ENCODE measurements at regions not wholly inside any gene's neighbourhood (a gene's known extent, or its start where the extent isn't known, plus 50 kb on each side); places are given as distances from the start of the nearest gene placed in this dataset.

DNA sequence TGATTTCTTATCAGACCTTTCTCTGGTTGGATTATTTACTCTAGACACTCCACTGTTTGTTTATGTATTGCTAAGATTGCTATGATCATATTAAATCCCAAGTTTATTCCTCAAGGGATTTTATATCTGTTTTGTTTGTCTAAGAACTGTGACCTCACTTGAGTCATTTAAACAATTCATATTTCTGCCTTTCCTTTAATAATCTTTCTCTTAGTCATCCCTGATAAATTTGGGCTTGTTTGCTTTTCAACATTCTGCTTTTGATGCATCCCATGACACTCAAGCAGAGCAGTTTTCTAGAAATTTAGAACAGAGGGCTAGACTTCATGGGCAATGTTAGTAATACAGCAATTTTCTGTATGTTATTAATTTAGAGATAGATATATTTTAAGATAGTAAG lies 231.6 kb upstream of the TNC start:
- H3K9me3 ChIP-seq (ENCODE audit: control insufficient read depth, low read length), result peaks cover 10% of the 10 kb centered on the region
- peaks cover 21% of the 10 kb centered on the region for H3K4me1 ChIP-seq (ENCODE audit: control insufficient read depth, insufficient read depth, low read length)
- H3K4me3 ChIP-seq (ENCODE audit: low read length), result peak overlapping the region; percentile 32
- peak; percentile 40 for DNase-seq (ENCODE audit: low read depth)
- H3K9ac ChIP-seq (ENCODE audit: low read length), result peak overlapping the region; percentile 25
- H3K27me3 ChIP-seq (replicated peaks; ENCODE audit: control insufficient read depth, insufficient read depth, low read length), result no peaks in the 10 kb centered on the region
- H3K36me3 ChIP-seq (ENCODE audit: control insufficient read depth, insufficient read depth, low read length, severe bottlenecking), result no peaks in the 10 kb centered on the region

DNA sequence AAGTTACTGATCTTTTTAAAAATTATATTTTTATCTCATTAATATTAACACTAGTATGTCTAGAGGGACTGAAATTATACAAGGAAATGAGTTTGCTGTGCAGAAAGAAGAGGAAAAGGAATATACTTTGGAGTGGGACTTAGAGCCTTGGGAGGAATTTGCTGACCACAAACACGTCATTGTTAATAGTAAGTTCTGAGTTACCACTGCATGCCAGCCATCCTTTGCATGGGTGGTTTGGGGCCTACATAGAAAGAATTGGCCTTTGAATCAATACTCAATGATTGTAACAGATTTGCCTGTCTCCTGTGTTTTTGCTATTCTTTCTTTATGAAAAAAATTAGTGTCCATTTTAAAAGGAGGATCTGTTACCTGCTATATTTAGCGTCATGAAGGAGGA lies 232.6 kb upstream of the TNC start:
- H3K27me3 ChIP-seq (replicated peaks; ENCODE audit: control insufficient read depth, insufficient read depth, low read length), result no peaks in the 10 kb centered on the region
- H3K9ac ChIP-seq (ENCODE audit: low read length), result no peak overlapping the region
- H3K4me3 ChIP-seq (ENCODE audit: low read length), result no peak overlapping the region
- peaks cover 21% of the 10 kb centered on the region for H3K4me1 ChIP-seq (ENCODE audit: control insufficient read depth, insufficient read depth, low read length)
- no peak for DNase-seq (ENCODE audit: low read depth)
- H3K36me3 ChIP-seq (ENCODE audit: control insufficient read depth, insufficient read depth, low read length, severe bottlenecking), result no peaks in the 10 kb centered on the region
- peaks cover 10% of the 10 kb centered on the region for H3K9me3 ChIP-seq (ENCODE audit: control insufficient read depth, low read length)

DNA sequence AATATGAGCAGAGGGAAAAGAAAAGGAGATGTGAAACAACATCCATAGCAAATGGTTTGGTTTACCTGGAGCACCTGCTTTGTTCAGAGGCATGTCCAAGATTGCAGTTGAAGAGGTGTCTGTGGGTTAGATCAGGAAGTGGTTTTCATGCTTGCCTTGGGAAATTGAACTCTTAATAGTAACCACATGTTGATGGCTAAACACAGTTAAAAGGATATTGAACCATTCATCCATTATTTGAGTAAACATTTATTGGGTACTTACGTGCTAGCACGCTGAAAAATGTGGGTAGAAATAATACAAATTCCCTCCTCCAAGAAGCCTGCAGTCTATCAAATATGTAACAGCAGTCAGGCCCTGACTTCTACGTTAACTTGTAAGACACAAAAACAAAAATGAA lies 235.7 kb upstream of the TNC start:
- H3K9ac ChIP-seq (ENCODE audit: low read length), result no peak overlapping the region
- H3K36me3 ChIP-seq (ENCODE audit: control insufficient read depth, insufficient read depth, low read length, severe bottlenecking), result no peaks in the 10 kb centered on the region
- no peaks in the 10 kb centered on the region for H3K9me3 ChIP-seq (ENCODE audit: control insufficient read depth, low read length)
- peaks cover 16% of the 10 kb centered on the region for H3K4me1 ChIP-seq (ENCODE audit: control insufficient read depth, insufficient read depth, low read length)
- H3K27me3 ChIP-seq (replicated peaks; ENCODE audit: control insufficient read depth, insufficient read depth, low read length), result no peaks in the 10 kb centered on the region
- no peak for DNase-seq (ENCODE audit: low read depth)
- H3K4me3 ChIP-seq (ENCODE audit: low read length), result no peak overlapping the region

DNA sequence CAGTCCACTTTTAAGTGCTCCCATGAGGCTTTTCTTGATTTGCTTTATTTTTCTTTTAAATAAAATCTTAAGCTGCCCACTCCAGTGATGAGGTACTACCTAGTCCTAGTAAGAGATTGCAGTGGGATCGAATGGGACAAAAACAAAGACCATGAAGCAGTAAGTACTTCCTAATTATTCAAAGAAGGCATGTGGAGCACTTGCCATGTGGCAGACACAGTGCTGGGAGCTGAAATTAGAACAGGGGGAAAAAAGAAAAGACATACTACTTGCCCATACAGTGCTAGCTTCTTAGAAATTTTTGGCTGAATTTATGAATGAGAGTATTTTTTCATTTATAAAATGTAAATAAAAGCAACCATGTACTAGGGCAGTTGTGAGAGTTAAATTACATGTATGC lies 239.9 kb upstream of the TNC start:
- no peaks in the 10 kb centered on the region for H3K9me3 ChIP-seq (ENCODE audit: control insufficient read depth, low read length)
- peaks cover 2% of the 10 kb centered on the region for H3K4me1 ChIP-seq (ENCODE audit: control insufficient read depth, insufficient read depth, low read length)
- H3K36me3 ChIP-seq (ENCODE audit: control insufficient read depth, insufficient read depth, low read length, severe bottlenecking), result no peaks in the 10 kb centered on the region
- DNase-seq (ENCODE audit: low read depth), result no peak
- no peak overlapping the region for H3K9ac ChIP-seq (ENCODE audit: low read length)
- no peak overlapping the region for H3K4me3 ChIP-seq (ENCODE audit: low read length)
- no peaks in the 10 kb centered on the region for H3K27me3 ChIP-seq (replicated peaks; ENCODE audit: control insufficient read depth, insufficient read depth, low read length)

DNA sequence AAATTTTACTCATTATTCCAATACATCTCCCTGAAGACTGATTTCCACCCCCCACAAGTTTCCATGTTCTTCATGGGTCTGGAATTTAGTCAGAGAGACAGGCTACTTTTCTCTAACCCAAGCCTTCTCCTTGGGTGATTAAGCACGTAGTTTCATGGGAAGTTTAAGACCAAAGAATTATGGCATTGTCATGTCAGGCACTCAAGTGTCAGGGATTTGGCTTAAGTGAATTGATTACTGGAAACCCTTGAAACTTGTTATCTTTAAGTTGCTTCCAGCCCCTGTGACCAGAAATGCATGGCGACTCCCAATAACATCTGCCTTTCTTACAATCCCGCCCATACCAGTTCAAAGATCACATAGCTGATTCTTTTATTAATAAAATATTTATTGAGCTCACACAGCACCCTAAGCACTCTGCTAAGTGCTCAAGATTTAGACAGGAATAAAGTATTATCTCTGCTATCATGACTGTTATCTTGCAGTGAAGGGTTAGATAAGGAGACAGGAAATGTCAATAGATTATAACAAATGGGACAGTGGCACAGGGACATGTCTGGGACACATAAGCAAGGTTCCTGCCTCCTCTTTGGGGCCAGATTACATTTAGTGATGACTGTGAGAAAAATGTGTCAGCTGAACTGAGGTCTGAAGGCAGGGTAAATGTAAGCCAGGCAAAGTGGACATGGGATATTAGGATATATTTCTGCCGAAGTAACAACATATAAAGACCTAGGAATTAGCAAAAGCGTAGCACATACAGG lies 241.2 kb upstream of the TNC start:
- H3K9ac ChIP-seq (ENCODE audit: low read length), result no peak overlapping the region
- DNase-seq (ENCODE audit: low read depth), result no peak
- no peak overlapping the region for H3K4me3 ChIP-seq (ENCODE audit: low read length)
- no peaks in the 10 kb centered on the region for H3K36me3 ChIP-seq (ENCODE audit: control insufficient read depth, insufficient read depth, low read length, severe bottlenecking)
- no peaks in the 10 kb centered on the region for H3K9me3 ChIP-seq (ENCODE audit: control insufficient read depth, low read length)
- H3K27me3 ChIP-seq (replicated peaks; ENCODE audit: control insufficient read depth, insufficient read depth, low read length), result no peaks in the 10 kb centered on the region
- peaks cover 2% of the 10 kb centered on the region for H3K4me1 ChIP-seq (ENCODE audit: control insufficient read depth, insufficient read depth, low read length)

DNA sequence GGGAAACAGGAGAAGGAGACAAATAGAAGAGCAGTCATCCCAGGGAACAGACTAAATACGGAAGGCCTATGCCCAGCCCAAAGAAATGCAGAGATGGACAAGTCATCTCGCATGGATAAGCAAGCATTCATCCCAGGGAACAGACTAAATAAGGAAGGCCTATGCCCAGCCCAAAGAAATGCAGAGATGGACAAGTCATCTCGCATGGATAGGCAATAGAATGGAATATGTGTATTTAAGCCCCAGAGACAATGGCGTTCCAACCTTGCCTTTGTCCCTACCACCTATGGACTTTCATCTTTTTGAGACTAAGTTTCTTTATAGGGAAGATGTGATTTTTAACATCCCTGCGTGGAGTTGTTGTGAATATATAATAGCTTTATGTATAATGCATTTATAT lies 242.2 kb upstream of the TNC start:
- Histone ChIP-seq H3K9ac (ENCODE audit: low read length) (no peak overlapping the region), H3K4me3 (ENCODE audit: low read length) (no peak overlapping the region), H3K9me3 (ENCODE audit: control insufficient read depth, low read length) (no peaks in the 10 kb centered on the region), H3K27me3 (replicated peaks; ENCODE audit: control insufficient read depth, insufficient read depth, low read length) (no peaks in the 10 kb centered on the region), H3K4me1 (ENCODE audit: control insufficient read depth, insufficient read depth, low read length) (peaks cover 2% of the 10 kb centered on the region), H3K36me3 (ENCODE audit: control insufficient read depth, insufficient read depth, low read length, severe bottlenecking) (no peaks in the 10 kb centered on the region)
- no peak for DNase-seq (ENCODE audit: low read depth)

DNA sequence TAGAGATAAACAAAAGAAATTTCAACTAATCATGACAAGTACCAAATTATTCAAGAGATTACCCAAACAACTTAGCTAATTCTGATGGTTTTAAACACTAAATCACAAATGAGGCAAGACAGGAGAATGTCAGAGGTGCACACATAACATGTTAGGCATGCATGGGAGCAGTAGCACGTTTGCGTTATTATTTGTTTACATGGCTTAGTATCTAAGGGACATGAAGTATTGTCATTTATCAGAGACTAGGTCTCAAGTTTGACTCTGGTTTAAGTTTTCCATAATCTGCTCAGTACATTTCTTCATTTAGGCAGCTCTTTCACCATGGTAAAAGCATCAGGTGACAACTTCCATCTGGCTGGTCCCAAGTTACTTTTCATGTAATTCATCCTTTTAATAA lies 244.1 kb upstream of the TNC start:
- Histone ChIP-seq H3K27me3 (replicated peaks; ENCODE audit: control insufficient read depth, insufficient read depth, low read length) (no peaks in the 10 kb centered on the region), H3K9ac (ENCODE audit: low read length) (no peak overlapping the region)
- DNase-seq (ENCODE audit: low read depth), result no peak

DNA sequence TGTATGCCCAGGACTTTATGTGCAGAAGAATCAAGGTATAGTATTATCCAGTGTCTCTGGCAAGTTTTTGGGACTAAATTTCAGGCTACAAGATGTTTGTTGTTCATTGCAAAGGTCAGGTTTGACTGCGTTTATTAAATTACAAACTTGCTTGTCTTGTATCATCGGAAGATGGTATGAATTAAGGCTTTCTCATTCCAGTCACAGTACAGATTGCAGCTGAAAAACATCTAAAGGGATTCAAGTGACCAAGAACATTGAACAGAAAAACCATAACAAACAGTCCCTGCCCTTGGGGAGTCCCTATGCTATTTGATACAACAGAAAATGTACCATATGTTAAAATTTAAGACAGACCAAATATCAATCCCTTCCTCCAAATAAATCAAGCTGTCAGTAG lies 244.7 kb upstream of the TNC start:
- Histone ChIP-seq H3K9me3 (ENCODE audit: control insufficient read depth, low read length) (no peaks in the 10 kb centered on the region), H3K36me3 (ENCODE audit: control insufficient read depth, insufficient read depth, low read length, severe bottlenecking) (no peaks in the 10 kb centered on the region), H3K9ac (ENCODE audit: low read length) (no peak overlapping the region), H3K4me1 (ENCODE audit: control insufficient read depth, insufficient read depth, low read length) (peaks cover 16% of the 10 kb centered on the region), H3K27me3 (replicated peaks; ENCODE audit: control insufficient read depth, insufficient read depth, low read length) (no peaks in the 10 kb centered on the region), H3K4me3 (ENCODE audit: low read length) (no peak overlapping the region)
- no peak for DNase-seq (ENCODE audit: low read depth)

More for the DNA sequence above, 244.1 kb upstream of the TNC start:
- no peaks in the 10 kb centered on the region for H3K9me3 ChIP-seq (ENCODE audit: control insufficient read depth, low read length)
- peaks cover 11% of the 10 kb centered on the region for H3K4me1 ChIP-seq (ENCODE audit: control insufficient read depth, insufficient read depth, low read length)
- no peak overlapping the region for H3K4me3 ChIP-seq (ENCODE audit: low read length)
- H3K36me3 ChIP-seq (ENCODE audit: control insufficient read depth, insufficient read depth, low read length, severe bottlenecking), result no peaks in the 10 kb centered on the region

DNA sequence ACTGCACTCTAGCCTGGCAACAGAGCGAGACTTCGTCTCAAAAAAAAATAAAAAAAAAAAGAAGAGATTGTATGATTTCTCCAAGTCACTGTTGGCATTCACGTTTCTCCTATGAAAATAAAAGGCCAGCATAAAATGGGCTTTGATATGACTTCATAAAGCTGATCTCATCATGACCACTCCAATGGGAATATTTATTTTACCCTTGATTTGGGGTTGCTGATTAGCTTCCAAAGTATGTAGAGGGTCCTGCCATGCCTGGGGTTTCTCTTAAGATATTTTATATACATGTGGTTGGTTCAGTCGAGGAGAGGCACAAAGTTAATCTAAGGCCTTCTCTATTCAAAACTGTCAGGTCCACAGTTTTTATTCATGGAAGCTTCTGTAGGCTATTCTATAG lies 247.0 kb upstream of the TNC start:
- peaks cover 37% of the 10 kb centered on the region for H3K4me1 ChIP-seq (ENCODE audit: control insufficient read depth, insufficient read depth, low read length)
- H3K9me3 ChIP-seq (ENCODE audit: control insufficient read depth, low read length), result no peaks in the 10 kb centered on the region
- no peak for DNase-seq (ENCODE audit: low read depth)
- H3K9ac ChIP-seq (ENCODE audit: low read length), result no peak overlapping the region
- H3K27me3 ChIP-seq (replicated peaks; ENCODE audit: control insufficient read depth, insufficient read depth, low read length), result no peaks in the 10 kb centered on the region
- no peaks in the 10 kb centered on the region for H3K36me3 ChIP-seq (ENCODE audit: control insufficient read depth, insufficient read depth, low read length, severe bottlenecking)
- no peak overlapping the region for H3K4me3 ChIP-seq (ENCODE audit: low read length)

DNA sequence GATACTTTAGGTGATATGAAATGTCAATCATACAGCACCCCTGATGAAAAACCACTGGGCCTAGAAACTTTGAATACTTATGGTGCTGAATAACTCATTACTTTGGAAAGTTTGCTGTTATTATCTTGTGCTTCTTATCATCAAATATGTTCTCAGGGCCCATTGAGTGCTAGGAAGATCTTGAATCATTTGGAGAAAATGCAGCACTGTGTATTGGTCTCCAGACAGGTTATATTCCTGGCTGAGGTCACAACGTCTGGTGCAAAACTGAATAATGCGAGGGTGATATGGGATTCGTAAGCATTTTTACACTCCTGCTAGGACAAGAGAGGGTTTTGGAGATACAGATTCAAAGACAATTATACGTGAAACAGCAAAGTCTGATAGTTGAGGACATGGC lies 249.4 kb upstream of the TNC start:
- H3K4me1 ChIP-seq (ENCODE audit: control insufficient read depth, insufficient read depth, low read length), result peaks cover 40% of the 10 kb centered on the region
- no peak for DNase-seq (ENCODE audit: low read depth)
- H3K4me3 ChIP-seq (ENCODE audit: low read length), result no peak overlapping the region
- H3K27me3 ChIP-seq (replicated peaks; ENCODE audit: control insufficient read depth, insufficient read depth, low read length), result no peaks in the 10 kb centered on the region
- H3K36me3 ChIP-seq (ENCODE audit: control insufficient read depth, insufficient read depth, low read length, severe bottlenecking), result no peaks in the 10 kb centered on the region
- H3K9me3 ChIP-seq (ENCODE audit: control insufficient read depth, low read length), result no peaks in the 10 kb centered on the region
- no peak overlapping the region for H3K9ac ChIP-seq (ENCODE audit: low read length)

DNA sequence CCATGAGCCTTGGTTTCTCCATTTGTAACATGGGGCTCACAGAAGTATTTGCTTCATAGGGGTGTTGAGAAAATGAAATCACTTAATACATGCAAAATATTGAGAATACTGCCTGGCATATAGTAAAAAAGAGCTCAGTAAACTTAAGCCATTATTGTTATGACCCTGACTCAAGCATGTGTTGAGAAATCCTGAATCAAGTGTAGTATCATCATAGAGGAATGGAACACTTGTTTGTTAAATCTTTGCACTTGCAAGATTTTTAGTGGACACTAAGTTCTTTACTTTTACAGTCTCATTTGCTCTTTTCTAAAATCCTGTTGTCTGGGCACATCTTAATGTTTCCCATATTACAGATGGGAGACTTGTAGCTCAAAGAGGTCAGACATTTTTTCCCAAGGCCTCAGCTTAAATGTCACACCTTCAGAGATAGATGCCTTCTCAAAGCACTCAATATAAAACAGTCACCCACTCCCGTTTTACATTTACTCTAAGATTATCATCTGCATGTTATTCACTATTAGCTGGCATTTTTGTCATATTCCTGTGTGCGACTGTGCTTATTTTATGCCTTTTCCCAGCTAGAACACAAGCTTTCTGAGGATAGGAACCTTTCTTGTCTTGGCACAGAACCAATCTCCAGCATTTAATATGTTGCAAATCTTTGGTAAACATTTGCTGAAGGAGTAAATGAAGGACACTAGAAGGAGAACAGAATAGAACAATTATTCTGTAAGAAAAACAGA lies 250.0 kb upstream of the TNC start:
- H3K4me3 ChIP-seq (ENCODE audit: low read length), result peak overlapping the region; percentile 11
- H3K27me3 ChIP-seq (replicated peaks; ENCODE audit: control insufficient read depth, insufficient read depth, low read length), result no peaks in the 10 kb centered on the region
- H3K36me3 ChIP-seq (ENCODE audit: control insufficient read depth, insufficient read depth, low read length, severe bottlenecking), result no peaks in the 10 kb centered on the region
- H3K9ac ChIP-seq (ENCODE audit: low read length), result peak overlapping the region; percentile 74
- peaks cover 43% of the 10 kb centered on the region for H3K4me1 ChIP-seq (ENCODE audit: control insufficient read depth, insufficient read depth, low read length)
- peak; percentile 65 for DNase-seq (ENCODE audit: low read depth)
- H3K9me3 ChIP-seq (ENCODE audit: control insufficient read depth, low read length), result no peaks in the 10 kb centered on the region
